Neutrophil (primary cell): ENCODE measurements at regions not wholly inside any gene's neighbourhood (a gene's known extent, or its start where the extent isn't known, plus 50 kb on each side); places are given as distances from the start of the nearest gene placed in this dataset.

Source experiments
- H3K27ac ChIP-seq: fragments of 200-600 bp; sonication (generic); 2 replicates; pipeline ENCODE4 v1.5.1; 2016; ENCODE audit warnings: mild to moderate bottlenecking, moderate library complexity
- H3K27me3 ChIP-seq: fragments of 200-600 bp; sonication (generic); 2 replicates; pipeline ENCODE4 v1.6.0; 2016; ENCODE audit warnings: mild to moderate bottlenecking
- H3K36me3 ChIP-seq: fragments of 200-600 bp; sonication (generic); 2 replicates; pipeline ENCODE4 v1.5.1; 2017
- H3K4me1 ChIP-seq, 2 experiments: fragments of 200-600 bp in 1 of 2; sonication (generic) in 1 of 2; 1 replicate in 1 of 2; 2 replicates in 1 of 2; pipeline versions ENCODE4 v1.5.1 to v1.6.1; 2013 to 2016; ENCODE audit warnings: low read depth in 1 of 2, low read length in 1 of 2, mild to moderate bottlenecking in 1 of 2, moderate library complexity in 1 of 2; ENCODE audit not compliant: control insufficient read depth in 1 of 2, insufficient read depth in 1 of 2
- H3K4me3 ChIP-seq, 2 experiments: fragments of 200-600 bp in 1 of 2; sonication (generic) in 1 of 2; 1 replicate in 1 of 2; 2 replicates in 1 of 2; pipeline ENCODE4 v1.5.1; 2013 to 2016; ENCODE audit warnings: low read depth in 1 of 2, low read length in 1 of 2, mild to moderate bottlenecking in 1 of 2, moderate library complexity in 1 of 2
- H3K9me3 ChIP-seq: fragments of 200-600 bp; sonication (generic); 2 replicates; pipeline ENCODE4 v1.5.1; 2016
- TF ChIP-seq, protein P1 (sequence below): fragments of 200-600 bp; sonication (generic); IDR thresholded peaks from 2 replicates; pipeline ENCODE4 v1.5.1; 2016; ENCODE audit warnings: antibody characterized with exemption

DNA sequence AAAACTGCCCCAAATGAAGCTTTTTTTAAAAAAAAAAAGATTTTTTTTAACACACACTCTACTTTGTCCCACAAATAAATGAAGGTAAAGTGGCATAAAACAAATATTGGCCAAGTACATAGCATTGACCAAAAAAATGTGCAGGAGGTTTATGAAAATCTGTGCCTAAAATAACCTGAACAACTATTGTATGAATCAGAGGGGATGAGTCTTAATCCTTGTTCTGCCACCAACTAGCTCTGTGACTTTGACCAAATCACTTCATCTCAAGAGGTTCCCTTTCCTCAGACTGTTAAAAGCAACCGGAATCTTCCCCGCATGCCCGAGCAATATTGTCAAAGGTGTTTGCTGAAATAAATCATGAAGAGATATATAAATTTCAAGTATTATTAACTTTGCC, 150.4 kb upstream of the NEBL start:
- no peaks in the 10 kb centered on the region for H3K36me3 ChIP-seq
- no peak overlapping the region for H3K4me3 ChIP-seq
- no peak overlapping the region for H3K27ac ChIP-seq
- no peaks in the 10 kb centered on the region for H3K4me1 ChIP-seq
- no peaks in the 10 kb centered on the region for H3K9me3 ChIP-seq
- H3K27me3 ChIP-seq: peaks cover 11% of the 10 kb centered on the region
- TF ChIP-seq, protein P1, sequence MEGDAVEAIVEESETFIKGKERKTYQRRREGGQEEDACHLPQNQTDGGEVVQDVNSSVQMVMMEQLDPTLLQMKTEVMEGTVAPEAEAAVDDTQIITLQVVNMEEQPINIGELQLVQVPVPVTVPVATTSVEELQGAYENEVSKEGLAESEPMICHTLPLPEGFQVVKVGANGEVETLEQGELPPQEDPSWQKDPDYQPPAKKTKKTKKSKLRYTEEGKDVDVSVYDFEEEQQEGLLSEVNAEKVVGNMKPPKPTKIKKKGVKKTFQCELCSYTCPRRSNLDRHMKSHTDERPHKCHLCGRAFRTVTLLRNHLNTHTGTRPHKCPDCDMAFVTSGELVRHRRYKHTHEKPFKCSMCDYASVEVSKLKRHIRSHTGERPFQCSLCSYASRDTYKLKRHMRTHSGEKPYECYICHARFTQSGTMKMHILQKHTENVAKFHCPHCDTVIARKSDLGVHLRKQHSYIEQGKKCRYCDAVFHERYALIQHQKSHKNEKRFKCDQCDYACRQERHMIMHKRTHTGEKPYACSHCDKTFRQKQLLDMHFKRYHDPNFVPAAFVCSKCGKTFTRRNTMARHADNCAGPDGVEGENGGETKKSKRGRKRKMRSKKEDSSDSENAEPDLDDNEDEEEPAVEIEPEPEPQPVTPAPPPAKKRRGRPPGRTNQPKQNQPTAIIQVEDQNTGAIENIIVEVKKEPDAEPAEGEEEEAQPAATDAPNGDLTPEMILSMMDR: no peak

DNA sequence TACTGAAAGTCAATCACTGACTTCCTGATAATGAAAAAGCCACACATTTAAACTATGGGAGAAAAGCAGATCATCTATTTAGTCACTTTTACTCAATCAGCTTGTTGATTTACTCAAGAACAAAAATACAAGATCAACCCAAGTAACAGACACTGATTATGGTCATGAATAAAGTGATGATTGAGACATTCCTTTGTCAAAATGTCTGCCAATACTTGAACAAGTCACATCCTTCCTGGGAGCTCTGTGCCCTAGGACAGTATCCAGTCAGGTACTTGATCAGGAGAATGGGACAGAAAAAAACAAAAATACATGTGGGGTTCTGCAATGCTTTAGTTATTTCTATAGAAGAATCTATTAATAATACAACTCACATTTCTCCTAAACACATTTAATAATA, 150.0 kb upstream of the NEBL start:
- Histone ChIP-seq H3K27ac (no peak overlapping the region), H3K4me1 (no peaks in the 10 kb centered on the region)
- TF ChIP-seq, protein P1: no peak

DNA sequence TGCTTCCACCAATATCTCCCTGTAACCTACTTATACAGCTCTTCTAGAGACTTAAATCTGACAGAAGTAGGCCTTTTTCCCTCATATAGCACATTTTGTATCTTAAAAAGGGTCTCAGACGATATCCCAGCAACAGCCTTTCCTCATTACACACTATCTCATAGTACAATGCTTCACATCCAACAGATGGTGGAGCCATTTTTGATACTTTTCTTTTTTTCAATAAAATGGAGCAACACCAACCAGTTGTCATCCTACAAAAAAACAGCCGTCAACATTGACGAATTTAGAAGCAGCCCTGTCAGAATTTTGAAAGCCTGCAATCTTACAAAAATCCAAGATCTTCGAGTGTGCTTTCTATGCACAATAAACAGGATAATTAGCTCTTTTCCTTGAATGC, 145.9 kb upstream of the NEBL start:
- TF ChIP-seq, protein P1: no peak
- H3K27ac ChIP-seq: no peak overlapping the region
- H3K36me3 ChIP-seq: no peaks in the 10 kb centered on the region
- H3K27me3 ChIP-seq: peaks cover 11% of the 10 kb centered on the region
- no peak overlapping the region for H3K4me3 ChIP-seq
- no peaks in the 10 kb centered on the region for H3K4me1 ChIP-seq
- H3K9me3 ChIP-seq: no peaks in the 10 kb centered on the region

More for the DNA sequence above, 150.0 kb upstream of the NEBL start:
- no peak overlapping the region for H3K4me3 ChIP-seq
- peaks cover 11% of the 10 kb centered on the region for H3K27me3 ChIP-seq
- H3K36me3 ChIP-seq: no peaks in the 10 kb centered on the region
- no peaks in the 10 kb centered on the region for H3K9me3 ChIP-seq

DNA sequence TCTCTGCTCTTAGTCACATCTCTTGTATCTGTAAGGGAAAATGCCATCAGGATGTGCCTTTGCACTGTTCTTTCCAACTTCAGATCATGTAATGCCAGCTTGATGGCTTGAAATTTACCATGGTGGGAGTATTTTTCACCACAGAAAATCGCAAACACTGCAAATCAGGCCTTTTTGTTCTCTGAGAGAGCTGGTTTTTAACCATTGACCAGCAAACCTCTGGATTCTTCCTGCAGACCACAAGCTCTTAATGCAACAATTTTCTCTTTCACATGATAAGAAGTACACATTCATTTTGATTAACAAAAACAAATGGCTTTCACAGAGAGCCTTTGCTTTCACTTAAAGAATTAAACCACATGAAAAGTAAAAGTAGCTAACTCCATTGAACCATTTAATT, 145.4 kb upstream of the NEBL start:
- Histone ChIP-seq H3K4me3 (no peak overlapping the region), H3K4me1 (no peaks in the 10 kb centered on the region), H3K9me3 (no peaks in the 10 kb centered on the region), H3K27ac (no peak overlapping the region), H3K27me3 (peaks cover 11% of the 10 kb centered on the region), H3K36me3 (no peaks in the 10 kb centered on the region)
- TF ChIP-seq, protein P1: no peak

DNA sequence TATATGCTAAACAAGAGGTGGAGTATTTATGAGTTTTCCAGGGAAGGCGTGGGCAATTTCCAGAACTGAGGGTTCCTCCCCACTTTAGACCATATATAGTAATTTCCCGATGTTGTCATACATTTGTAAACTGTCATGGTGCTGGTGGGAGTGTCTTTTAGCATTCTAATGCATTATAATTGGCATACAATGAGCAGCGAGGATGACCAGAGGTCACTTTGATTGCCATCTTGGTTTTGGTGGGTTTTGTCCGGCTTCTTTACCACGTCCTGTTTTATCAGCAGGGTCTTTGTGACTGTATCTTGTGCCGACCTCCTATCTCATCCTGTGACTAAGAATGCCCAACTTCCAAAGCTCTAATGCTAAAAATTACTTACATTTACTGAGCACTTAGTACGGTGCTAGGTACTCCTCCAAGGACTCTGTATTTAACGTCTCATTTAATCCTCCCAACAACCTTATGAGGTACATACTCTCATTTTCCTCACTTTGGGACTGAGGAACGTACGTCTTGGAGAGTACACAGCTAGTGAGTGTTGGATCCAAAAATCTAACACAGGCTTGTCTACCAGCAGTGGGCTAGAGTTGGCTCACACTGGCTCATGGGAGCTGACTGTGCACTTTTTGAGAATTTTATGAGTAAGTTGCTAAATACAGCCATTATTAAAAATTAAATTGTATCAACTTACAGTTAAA, 144.8 kb upstream of the NEBL start:
- Histone ChIP-seq H3K9me3 (no peaks in the 10 kb centered on the region), H3K27ac (no peak overlapping the region), H3K4me3 (no peak overlapping the region), H3K27me3 (peaks cover 11% of the 10 kb centered on the region), H3K36me3 (no peaks in the 10 kb centered on the region), H3K4me1 (no peaks in the 10 kb centered on the region)
- TF ChIP-seq, protein P1: no peak
